ENCODE measurements at regions not wholly inside any gene's neighbourhood (a gene's known extent, or its start where the extent isn't known, plus 50 kb on each side); places are given as distances from the start of the nearest gene placed in this dataset.

DNA sequence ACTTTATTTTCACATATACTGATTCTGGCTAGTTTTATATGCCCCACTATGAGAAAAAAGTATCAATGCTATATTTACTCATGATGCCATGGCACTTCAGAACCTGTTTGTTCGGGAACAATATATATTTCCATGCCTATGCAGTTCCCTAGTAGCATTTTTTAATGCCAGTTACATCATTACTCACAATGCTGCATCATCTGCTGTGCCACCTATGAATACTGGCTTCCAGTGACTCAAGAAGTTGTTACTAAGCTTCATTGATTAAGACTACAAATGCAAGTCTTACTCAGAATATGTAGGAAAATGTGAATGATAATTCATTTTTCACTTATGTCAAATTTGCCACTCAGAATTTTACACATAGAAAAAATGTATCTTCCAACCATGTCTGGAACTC, 97.9 kb downstream of the MAFB start:
- DNase-seq (ENCODE audit: low read depth in 3 of 3): no peak

DNA sequence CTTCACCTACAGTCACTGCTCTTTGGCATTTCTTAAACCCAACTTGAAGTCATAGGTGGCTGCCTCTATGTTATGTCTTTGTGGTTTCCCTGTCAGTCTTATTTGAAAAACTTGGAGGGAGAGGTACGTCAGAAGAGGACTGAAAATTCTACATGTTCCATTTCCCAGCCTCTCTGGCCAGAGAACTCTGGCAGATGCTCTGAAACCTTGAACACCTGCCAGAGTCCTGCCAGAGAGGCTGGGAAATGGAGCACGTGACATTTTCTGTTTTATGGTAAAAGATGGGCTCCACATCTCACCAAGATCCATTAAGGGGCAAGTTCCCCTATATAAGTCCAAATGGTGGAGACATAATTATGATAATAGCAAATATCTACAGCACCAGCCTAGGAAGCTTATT, 99.5 kb downstream of the MAFB start:
- no peak for DNase-seq (ENCODE audit: low read depth in 3 of 3)

DNA sequence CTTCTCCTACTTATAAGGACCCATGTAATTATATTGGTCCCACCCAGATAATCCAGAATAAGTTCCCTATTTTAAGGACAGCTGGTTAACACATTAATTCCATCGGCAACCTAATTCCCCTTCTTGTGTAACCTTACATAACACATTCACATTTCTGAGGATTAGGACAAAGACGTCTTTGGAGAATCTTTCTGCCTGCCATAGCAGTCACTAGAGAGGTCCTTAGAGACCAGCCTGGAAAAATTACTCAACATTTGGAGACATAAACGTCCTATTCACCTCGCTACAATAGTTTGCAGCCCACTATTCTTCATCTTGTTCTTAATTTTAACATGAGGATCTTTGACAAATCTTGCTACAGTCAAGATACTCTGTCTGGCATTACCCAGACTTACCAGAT, 100.1 kb downstream of the MAFB start:
- DNase-seq (ENCODE audit: low read depth in 3 of 3): no peak

DNA sequence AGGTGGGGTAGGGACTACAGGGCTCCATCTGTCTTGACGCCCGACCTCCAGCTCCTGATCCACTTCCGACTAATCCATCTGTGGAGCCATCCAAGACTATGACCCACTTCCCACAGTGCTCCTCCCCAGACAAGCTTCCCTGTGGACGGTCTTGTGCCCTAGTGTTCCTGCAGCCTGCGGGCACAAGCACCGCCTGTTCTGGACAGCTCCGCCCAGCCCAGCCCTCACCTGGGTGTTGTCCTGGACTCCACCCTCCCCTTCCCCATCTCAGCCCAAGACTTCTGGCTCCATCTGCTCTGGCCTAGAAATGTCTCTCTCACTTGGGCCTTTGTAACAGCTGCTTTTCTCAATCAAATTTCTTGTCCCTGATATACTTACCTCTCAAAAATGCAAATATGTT, 102.0 kb downstream of the MAFB start:
- DNase-seq (ENCODE audit: low read depth in 3 of 3): no peak

DNA sequence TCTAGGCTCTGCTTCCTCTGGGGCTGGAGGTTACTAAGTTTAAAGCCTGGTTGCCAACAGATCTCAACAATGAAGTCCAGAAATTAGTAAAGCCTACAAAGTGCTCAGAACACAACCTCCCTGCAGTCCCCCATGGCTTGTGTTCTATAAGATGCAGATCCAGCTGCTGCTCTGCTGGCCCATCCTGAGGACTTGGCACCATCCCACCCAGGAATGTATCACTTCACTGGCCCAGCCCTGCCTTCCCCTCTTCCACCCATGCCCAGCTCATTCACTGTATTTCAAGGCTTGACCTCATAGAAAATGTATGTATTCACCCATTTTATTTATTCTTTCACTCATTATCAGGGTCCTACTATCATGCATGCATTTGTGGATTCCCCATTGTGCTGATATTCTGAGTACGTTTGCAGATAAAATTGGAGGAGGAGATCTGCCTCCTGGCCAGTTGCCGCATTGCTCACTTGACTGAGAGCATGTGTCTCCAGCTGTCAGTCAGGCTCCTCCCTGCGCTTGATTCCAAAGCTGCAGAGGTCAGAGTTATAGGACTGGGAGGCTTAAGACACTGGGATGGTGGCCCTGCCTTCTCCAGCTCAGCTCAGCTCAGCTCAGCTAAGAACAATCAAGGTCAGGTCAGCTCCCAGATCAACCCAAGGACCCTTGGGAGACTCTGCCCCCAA, 104.8 kb downstream of the MAFB start:
- DNase-seq (ENCODE audit: low read depth in 3 of 3): no peak

DNA sequence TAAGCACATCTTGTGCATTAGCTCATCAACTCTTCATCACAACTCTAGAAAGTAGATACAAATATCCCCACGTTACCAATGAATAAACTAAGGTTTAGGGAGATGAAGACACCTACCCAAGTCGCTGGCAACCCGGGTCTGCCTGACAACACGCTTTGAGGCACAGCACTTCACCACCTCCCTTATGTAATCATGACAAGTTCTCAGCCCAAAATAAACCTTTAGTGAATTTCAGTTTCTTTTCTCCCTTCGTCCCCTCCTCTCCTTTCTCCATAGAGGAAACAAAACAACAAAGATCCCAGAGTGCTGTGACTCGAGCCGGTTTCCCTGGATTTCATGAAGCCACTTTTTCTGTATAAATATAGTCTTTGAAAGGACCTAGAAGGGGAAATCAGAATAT, 105.4 kb downstream of the MAFB start:
- DNase-seq (ENCODE audit: low read depth in 3 of 3): no peak

DNA sequence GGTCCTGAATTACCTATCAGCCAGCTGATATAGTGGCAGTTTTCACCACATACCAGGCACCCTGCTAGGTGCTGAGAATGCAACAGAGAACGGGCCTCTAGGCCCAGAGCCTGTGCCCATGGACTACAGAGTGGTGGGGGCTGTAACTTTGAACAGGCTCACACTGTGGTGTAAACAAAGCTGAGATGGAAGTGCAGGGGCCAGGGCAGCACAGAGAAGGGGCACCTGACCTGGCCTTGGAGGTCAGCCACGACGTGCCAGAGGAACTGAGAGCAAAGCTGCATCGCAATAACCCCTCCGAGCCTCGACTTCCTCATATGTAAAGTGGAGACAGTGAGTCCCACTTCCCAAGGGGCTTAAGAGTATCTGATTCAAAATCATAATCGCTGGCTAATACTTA, 105.8 kb downstream of the MAFB start:
- no peak for DNase-seq (ENCODE audit: low read depth in 3 of 3)

DNA sequence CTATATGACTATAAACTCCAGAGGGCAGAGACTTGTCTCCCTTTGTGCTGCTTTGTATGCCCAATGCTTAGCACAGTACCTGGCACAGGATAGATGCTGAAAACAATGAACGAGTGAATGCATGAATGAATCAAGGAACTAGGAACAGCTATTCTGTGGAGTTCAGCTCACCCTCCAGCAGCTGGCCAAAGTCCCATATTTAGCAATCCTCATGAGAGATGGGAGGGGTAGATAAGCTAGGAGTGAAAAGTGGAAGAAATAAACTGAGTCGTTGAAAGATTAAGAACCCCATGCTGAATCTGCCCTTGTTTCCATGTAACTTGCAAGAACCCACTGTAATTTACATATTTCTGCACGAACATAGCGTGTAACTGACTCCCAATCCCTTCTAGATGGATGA, 106.5 kb downstream of the MAFB start:
- DNase-seq (ENCODE audit: low read depth in 3 of 3): no peak

DNA sequence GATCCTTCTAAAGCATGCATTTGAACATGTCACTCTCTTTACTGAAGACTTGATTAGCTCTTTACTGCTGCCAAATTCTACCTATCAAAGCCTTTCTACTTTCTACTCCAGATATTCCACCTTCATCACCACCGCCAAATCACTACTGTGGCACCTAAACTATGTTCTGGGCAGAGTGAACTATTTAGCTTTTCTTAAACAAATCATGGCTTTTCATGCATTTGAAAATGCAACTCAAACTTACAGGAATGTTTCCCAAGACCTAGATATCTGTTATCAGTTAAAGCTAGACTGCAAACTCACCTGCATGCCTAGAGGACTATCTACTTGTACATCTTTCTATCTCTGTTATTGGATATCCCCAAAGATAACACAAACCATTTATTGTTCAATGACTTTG, 109.3 kb downstream of the MAFB start:
- DNase-seq (ENCODE audit: low read depth in 3 of 3): no peak

DNA sequence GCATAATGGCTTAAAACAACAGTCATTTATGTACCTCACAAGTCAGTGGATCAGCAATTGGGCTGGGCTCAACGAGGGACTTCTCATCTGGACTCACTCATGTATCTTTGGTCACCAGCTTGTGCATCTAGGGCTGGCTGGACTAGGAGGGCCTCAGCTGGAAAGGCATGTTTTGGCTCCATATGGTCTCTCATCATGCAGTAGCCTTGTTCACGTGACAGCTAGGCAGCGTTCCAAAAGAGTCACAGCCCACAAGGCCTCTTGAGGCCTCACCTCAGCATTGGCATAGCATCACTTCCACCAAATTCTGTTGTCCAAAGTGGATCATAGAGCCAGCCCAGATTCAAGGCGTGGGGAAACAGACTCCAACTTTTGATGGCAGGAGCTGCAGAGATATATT, 110.1 kb downstream of the MAFB start:
- DNase-seq (ENCODE audit: low read depth in 3 of 3): no peak

DNA sequence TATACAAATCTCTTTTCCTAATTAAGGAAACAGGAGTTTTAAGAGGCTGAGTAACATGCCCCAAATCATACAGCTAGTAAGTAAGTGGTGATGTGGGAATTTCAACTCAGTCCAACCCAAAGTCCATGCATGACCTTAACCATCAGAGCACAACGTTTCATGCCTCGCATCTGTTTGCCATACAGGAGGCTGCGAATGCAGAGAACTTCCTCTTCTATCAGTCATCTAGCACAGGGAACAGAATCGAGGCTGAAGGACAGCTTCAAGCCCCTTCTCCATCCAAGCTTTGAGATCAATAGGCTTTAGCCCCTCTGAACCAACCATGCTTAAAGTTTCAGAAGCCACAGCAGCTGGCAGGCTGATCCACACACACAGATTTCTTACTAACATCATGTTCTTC, 113.2 kb downstream of the MAFB start:
- DNase-seq (ENCODE audit: low read depth in 3 of 3): no peak

DNA sequence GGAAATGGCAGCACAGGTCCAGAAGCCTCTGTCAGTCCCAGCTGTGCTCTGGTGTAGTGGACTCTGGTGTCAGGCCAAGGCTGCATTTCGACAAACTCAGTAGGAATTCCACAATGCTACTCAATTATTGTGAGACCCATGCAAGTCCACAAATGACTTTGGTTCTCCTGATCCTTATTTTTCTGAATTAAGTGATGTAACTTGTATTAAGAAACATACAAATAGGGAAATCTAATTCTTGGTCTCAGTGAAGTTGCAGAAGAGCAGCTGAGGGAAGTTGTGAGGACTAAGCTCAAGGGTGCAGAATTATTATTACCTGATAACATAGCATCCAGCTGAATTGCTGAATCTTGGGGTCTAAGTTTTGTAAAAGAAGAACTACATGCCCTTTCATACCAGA, 116.8 kb downstream of the MAFB start:
- no peak for DNase-seq (ENCODE audit: low read depth in 3 of 3)

DNA sequence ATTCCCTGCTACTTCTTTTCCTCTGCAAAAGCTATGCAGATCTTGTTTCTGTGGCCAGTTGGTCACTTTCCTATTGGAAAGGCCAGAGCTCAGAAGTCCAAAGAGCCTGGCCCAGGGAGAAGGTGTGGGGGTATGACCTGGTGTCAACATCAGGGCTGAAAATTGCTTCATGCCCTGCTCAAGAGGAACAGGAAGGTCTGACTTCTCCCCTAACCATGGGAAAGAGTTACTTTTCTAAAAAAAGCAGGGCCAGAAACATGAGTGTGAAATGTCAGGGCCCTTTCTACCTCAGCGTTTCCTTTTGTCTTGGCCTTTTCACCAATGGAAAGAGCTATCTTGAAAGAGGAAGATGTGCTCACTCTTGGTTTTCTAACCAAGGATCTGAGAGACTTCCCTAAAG, 117.4 kb downstream of the MAFB start:
- no peak for DNase-seq (ENCODE audit: low read depth in 3 of 3)

DNA sequence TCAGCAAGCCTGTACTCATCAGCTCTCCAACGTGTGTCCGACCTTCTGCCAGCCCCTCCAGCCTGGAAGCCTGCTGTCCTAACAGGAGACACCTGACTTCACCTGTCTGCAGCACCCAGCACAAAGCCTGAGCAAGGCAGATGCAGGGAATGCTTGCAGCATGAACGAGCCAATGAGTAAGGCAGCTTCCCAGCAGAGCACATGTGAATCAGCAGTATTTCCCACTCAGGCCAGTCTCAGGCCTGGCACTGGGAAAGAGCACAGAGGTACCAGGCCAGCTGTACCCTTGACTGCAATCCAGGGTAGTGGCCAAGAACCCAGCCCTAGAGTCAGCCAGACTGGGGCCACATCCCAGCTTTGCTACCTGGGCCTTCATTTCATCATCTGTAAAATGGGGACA, 120.8 kb downstream of the MAFB start:
- no peak for DNase-seq (ENCODE audit: low read depth in 3 of 3)

DNA sequence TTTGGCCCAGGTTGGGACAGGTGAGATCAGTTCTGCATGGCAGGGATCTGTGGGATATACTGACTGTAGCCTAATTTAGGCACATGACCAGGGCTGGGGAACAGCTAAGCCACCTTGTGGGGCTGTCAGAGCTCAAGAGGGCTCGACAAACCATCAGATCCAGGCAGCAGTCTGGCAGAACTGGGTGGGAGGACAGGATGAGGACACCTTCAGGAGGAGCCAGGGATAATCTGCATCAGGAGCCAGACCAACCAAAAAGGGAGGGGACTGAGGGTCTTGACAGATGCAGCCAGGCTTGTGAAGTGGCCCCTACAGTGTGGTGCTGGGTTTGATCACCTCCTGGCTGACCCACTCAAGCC, 123.4 kb downstream of the MAFB start:
- no peak for DNase-seq (ENCODE audit: low read depth in 3 of 3)

DNA sequence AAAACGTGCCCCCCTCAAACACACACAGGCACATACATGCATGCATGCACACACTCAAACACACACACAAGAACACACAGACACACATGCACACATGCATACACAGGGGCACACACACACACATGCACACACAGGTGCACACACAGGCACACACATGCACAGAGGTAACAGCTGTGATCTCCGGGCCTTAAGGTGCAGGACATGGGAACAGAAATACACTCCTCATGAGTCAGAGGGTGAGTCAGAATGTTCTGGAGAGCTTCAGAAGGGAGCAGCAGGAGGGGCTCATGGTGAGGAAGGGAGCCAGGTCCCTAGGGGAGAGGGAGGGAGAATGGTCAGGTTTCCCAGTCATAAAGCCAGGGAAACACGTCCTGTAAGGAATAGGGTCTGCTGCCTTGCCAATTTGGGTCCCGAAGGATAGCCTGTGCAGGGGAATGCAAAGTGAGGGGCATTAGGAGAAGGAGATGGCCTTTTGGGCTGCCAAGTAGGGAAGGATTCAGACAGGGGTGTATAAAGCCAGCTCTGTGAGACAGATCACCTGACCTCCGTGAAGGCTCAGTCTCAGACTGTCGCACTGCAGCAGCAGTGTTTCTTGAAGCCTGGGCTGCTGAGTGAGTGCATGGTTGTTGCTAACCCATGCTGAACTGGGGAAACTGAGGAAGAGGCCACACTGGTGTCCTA, 123.9 kb downstream of the MAFB start:
- no peak for DNase-seq (ENCODE audit: low read depth in 3 of 3)

DNA sequence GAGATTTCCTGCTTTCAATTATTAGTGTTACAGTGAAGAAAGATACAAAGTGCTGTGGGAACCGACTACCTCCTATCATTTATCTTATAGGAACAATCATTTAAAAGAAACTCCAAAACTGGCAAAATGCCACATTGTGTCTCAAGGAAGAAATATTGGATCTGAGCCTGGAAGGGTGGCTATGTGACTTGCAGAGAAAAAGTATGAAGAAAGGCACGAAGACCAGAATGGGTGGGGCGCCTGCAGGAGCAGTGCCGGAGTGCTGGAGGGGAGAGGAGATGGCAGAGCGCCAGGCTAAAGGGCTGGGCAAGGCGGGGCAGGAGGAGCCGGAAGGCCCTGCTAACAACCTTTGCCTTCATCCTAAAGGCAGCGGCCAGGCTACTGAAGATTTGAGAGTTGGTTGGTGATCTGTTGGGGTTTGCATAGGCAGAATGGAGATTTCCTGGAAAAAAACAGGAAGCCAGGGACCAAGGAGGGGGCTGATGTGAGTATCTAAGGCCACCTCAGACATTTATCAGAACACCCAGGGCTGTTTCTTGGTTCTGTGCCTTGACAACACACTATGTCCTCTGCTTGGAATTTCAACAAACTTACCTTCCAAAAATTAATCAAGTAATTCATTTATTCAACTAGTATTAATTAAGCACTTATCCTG, 125.6 kb downstream of the MAFB start:
- no peak for DNase-seq (ENCODE audit: low read depth in 3 of 3)

DNA sequence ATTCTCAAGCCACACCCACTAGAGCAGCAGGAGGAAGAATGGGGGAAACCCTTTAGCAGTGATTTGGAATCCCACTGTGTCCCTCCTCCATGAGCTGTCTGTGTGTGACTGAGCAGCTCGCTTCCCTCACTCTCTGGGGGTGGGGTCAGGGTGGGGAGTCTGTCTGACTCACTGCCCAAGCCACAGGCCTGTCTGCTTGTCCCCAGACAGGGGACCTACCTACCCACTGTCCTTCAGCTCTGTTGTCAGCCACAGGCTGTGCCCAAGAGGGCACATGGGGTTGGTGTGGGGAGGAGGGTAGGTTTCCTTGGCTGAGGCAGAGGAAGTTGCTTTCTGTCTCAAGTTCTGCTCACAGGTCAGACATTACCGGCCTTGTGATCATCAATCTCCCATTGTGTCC, 127.0 kb downstream of the MAFB start:
- DNase-seq (ENCODE audit: low read depth in 3 of 3): no peak

DNA sequence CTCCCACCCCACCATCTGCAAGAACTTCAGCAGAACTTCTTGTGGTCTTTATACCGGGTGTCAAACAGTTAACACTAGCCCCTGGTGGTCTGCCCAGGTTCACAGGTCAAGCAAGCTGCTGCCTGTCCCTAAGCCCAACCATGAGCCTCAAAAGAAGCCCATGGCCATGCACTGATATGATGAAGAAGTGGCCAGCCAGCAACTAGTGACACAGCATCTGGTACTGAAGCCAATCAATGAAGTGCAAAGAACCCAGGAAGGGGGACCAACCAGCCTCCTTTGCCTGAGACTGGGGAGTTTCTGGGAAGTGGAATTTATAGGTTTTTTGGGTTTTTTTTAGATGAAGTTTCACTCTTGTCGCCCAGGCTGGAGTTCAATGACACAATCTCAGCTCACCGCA, 127.8 kb downstream of the MAFB start:
- no peak for DNase-seq (ENCODE audit: low read depth in 3 of 3)

DNA sequence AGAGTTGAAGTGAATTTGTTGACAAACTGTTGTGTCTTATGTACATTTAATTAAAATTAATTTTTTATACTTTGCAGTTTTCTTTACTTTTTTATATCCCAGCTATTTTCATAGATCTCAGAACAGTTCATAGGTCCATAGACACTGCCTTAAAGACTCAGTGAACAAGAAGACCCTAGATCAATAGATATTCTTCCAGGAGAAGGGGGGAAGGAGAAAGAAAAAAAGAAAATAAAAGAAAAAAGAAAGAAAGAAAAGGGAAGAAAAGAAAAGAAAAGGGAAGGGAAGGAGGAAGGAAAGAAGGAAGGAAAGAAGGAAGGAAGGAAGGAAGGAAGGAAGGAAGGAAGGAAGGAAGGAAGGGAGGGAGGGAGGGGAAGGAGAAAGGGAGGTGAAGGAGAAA, 130.8 kb downstream of the MAFB start:
- DNase-seq (ENCODE audit: low read depth in 3 of 3): no peak

DNA sequence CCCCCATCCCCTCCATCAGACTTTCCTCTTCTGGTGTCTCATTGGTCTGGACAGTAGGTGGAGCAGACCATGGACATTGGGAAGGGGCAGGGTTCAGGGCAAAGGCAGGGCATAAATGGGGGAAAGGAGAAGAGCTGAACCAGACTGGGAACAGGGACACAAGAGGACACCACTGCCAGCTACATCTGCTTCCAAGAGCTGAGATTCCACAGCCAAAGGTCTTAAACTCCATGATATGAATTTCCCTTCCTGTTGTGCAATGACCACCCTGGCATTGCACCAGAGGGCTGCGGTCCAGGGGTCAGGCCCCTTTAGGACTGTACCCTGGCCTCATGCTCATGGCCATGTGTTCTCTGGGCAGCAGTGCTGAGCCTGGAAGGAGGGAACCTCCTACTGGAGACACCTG, 137.9 kb downstream of the MAFB start:
- DNase-seq (ENCODE audit: low read depth in 3 of 3): no peak

DNA sequence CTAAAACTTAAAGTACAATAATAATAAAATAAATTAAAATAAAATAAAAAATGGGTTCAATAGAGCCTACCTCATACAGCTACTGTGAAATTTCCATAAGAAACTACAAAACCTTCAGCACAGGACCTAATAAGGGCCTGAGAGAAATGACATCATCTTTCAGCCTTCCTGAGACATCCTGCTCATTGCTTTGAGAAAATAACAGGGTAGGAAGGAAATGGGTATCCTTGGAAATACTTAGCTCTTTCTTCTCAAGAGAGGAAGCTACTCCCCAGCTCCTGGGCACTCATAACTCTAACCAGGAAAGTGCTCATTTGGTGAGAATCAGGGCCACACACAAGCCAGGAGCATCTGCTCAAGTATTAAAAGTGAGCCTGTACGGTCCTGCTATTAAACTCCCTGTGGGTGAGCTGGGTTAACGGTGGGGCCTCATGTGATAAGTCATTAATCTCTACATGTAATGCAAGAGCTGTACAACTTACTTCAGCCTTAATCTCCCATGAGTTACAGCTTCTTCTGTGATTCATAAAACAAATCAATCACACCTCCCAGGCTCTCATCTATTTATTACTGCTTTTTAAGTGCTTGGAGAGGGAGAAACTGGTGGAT, 141.4 kb downstream of the MAFB start:
- DNase-seq (ENCODE audit: low read depth in 3 of 3): no peak

DNA sequence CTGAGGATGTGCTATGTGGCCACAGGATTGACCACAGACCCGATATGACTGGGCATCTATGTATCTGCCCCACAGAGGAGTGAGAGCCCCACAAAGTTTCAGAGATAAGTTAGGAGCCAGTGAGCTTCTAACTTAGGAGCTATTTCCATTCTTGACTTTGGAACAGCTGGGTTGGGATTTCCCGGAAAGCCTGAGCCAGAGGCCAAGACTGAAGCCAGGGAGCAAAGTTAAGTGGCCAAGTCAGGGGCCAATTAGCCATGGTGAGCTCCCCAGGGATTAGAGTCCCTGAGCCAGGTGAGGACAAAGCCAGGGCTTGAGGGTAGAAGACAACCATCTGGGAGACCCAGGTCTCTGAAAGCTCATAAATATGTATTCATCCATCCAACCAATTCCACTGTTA, 143.6 kb downstream of the MAFB start:
- no peak for DNase-seq (ENCODE audit: low read depth in 3 of 3)

Data from stimulated activated CD4-positive, alpha-beta T cell treated with anti-CD3 and anti-CD28 coated beads, TNF-alpha, amount 100 ng/mL, for 4 hours (primary cell).